DMS 273 (cell line): ENCODE measurements at regions not wholly inside any gene's neighbourhood (a gene's known extent, or its start where the extent isn't known, plus 50 kb on each side); places are given as distances from the start of the nearest gene placed in this dataset.

ENCODE experiments used
- DNase-seq: peaks from one replicate; lab custom pipeline; 2025; ENCODE audit not compliant: unreplicated experiment; lab: John Stamatoyannopoulos, UW

DNA sequence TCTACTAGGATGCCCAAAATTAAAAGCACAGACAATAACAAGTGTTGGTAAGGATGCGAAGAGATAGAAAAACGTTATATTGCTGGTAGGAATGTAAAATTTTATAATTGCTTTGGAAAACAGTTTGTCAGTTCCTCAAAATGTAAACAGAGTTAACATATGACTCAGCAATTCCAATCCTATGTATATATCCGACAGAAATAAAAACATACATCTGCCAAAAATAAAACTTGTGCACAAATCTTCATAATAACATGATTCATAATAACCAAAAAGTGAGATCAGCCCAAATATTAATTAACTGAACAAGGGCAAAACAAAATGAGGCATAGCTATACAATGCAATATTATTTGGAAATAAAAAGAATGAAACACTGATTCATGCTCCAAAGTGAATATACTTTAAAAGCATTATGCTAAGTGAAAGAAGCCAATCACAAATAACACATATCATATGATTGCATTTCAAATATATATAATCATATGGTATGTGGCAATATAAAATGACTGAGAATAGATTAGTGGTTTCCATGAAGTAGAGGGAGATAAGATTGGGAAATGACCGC, 609.3 kb downstream of the IGSF11 start:
- no peak for DNase-seq

DNA sequence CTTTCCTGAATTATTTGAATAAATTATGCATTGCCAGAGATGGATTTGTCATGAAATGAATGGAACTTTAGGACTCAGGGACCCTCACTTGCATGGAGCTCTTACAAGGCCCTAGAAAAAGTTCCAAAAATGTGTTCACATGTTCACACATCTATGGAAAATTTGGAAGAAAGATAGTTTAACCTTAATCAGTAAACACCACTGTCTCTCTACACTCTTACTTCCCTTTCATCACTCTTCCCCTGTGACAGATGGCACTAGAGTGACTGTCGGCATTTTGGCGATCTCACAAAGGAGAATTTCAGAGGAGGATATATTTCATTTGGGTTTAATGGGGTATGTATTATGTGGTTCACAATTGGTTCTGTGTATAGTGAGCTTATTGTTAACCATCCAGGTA, 600.8 kb downstream of the IGSF11 start:
- no peak for DNase-seq

DNA sequence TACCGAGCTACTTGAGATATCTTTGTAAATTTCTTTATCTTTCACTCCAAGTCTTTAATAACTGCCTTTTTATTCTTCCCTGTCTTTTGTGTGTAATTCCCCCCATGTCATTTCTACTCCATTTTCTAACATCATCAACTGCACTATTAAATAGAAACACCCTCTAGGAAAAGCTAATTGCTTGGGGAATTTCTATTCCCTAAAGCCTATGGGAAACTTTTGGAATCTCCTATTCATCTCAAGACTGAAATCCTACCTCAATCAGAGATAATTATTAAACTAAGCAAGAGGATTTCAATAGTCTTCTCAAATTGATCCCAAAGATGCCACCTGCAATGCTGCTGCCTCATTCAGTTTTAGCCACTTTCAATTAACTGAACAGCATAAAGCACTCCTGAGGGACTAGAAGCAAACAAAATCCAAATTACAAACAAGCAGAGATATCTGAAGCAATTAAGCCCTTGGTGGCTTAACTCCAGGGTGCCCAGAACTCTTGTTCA, 598.7 kb downstream of the IGSF11 start:
- no peak for DNase-seq

DNA sequence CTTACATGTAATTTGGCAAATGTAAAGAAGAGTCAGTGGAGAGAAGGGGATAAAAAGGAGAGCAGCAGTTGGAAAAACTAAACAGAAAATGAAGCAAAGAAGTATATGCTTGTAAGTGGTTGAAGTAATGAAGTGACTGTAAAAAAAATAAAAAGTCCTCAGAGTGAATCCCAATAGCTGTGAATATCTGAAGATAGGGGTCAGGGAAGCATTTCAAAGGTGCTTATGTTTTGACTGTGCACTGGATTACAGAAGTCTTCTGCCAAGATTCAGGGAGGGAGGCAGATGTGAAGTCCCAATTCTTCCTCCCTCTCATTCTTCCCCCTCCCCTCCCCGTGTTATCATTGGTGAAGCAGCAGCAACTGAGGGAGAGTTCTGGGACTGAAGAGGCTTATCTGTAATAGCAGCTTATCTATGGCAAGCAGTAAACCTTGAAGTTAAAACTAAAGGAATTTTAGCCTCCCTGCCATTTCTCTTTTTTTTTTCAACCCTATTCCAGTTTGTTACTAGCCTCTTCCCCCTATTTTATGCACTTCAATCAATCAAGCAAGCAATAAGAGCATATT, 597.9 kb downstream of the IGSF11 start:
- no peak for DNase-seq

DNA sequence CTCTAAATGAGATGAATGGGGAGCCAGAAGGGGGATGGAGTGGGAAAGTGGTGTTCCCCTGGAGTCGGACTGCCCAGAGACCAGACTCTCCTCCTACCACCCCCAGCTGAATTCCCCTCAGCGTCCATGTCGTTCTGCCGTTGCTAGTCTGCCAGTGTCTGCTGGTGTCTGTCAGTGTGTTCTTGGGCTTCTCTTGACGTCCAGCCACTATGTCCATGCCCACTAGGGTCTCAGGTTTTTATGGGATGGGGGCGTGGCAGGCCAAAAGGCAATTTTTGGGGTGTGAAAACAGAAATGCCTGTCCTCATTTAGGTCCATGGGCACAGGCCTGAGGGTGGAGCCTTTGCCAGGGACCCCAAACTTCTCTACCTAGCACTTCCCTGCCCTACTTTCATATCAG, 589.6 kb downstream of the IGSF11 start:
- DNase-seq: no peak

DNA sequence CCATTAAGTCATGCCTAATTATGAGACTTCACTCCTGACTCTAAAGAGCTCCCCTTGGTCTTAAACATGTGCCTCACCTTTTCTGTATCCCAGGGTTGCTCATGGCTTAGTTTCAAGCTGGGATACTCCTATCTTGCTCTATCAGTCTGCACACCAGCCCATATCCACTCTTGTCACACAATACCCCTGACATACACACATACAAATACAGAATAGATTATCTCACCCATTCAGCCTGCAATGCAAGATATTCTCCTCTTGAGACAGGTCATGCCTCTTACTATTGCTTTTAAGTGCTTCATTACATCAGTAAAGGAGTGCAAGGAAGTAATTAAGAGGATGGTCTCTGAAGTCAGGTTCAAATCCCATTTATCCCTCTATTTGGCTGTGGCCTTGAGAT, 587.3 kb downstream of the IGSF11 start:
- DNase-seq: no peak

DNA sequence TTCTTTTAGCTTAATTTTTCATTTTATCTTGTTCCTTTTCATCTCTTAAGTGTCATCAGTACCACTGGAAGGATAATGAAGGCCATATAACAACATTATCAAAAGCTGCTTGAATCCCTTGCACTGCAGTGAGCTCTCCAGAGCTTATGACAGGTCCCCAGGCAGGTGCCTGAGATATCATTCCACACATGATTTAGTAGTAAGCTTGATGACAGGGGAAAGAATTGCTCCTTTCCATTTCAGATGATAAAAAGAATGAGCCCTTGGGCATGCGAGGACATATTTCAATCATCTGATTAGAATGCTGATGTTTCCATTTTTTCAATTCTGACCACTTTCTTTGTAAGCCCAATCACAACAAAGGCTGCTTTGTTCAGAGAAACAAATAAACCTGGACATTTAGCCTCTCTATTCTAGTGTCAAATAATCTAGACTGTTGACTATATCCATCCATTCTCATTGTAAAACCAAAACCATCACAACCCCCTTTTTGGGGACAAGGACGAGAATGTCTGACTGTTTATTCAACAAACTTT, 567.8 kb downstream of the IGSF11 start:
- DNase-seq: no peak

DNA sequence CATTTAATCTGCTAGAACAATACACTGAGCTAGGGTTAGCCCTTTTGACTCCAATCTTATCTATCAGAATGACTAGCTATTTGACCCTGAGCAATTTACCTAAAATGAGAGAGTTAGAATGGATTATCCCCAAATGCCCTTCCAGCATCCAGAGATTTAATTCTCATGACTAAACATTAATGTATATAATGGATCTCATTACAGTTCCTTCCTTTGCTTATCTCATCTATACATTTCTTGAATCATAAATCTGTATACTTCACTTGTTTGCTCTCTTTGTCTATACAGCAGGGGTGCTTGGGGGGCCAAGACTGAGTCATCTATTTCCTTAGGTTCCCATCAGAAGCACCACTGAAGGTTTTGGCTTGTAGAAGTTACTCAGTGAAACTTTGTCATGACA, 565.8 kb downstream of the IGSF11 start:
- no peak for DNase-seq

DNA sequence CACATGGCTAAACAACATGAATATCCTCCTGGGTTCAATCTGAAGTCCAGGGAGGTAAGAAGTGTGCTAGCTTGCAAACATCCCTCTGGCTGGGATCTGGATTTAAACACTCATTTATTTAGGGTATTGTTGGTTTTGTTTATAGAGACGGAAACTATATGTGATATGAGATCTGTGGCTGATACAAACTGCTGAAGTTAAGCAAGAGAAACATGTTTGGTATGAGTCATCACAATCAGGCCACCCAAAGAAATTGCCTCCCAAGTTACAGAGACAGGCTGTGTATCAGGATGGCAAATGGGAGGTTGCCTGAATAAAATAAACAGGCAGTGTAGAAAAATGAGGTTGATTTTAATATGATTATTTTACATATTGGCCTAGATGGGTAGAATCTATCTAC, 562.1 kb downstream of the IGSF11 start:
- DNase-seq: no peak

DNA sequence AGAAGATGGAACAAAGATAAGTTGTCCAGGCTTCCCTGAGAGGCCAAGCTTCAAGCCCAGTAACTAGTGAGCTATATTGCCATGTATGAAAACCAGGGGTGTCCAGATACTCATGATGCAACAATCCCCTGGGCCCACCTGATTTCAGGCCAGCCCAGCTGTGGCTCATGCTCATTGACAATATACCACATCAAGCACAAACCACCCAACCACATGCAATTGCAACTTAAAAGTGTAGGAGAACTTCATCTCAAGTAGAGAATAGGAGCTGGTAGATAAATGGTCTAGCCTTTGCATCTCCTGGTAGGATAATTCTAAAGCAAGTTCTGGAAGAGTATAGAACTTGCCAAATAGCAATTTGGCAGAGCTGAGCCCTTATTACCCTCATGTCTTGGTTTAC, 561.3 kb downstream of the IGSF11 start:
- DNase-seq: no peak

DNA sequence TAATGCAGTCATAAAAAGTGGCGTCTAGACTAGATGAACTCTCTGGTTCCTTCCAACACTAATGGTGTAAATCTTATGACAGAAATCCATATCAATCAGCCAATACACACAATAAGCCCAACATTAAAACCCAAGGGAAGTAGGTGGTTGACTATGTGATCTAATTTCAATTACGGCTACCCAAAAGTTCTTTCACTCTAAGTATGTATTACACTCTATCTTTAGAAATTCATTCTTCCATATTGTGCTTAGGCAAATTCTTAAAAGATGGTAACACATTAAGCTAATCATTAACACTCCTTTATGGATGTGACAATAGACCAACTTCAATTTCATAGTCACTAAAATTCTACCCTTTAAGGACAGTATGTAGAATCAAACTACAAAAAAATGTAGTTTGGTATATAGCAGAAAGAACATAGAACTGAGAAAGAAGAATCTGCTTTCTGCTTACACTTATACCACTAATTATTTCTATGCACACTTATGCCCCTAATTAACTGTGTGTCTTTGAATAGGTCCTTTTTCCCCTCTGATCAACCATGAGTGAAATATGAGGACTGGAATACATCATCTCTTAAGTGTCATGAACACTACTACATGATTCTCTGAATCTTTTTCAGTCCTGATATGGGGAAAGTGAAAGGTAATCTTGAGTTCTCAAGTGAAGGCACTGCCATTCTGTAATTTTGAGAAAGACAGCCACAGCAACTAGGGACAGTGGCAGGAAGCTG, 557.6 kb downstream of the IGSF11 start:
- DNase-seq: no peak

DNA sequence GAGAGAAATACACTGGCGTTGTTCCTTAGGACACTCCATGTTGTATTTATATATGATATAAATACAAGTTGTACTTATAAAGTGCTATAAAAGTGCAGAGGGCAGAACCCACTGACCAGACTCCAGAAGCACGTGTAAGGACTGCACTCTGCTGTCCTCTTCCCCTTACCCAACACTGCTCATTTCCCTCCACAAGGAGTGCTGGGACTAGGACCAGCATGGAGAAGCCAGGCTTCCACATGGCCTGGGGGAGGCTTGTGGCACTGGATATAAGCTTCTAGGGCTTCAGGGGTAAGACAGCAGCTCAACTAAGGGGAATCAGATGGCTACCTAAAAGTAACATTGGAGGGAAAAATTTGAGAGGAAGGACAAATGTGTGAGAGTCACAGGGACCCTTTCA, 556.9 kb downstream of the IGSF11 start:
- no peak for DNase-seq

DNA sequence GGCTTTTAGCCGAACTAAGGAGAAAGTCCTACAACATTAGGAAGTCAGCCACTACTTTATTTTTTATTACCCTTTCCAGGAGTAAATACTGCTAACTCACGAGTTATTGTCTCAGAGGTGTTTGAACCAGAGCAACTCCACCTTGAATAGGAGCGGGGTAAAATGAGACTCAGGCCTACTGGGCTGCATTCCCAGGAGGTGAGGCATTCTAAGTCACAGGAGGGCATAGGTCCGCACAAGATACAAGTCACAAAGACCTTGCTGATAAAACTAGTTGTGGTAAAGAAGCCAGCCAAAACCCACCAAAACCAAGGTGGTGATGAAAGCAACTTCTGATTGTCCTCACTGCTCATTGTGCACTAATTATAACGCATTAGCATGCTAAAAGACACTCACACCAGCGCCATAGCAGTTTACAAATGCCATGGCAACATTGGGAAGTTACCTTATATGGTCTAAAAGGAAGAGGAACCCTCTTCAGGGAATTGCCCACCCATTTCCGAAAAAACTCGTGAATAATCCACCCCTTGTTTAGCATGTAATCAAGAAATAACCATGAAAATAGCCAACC, 555.9 kb downstream of the IGSF11 start:
- no peak for DNase-seq

DNA sequence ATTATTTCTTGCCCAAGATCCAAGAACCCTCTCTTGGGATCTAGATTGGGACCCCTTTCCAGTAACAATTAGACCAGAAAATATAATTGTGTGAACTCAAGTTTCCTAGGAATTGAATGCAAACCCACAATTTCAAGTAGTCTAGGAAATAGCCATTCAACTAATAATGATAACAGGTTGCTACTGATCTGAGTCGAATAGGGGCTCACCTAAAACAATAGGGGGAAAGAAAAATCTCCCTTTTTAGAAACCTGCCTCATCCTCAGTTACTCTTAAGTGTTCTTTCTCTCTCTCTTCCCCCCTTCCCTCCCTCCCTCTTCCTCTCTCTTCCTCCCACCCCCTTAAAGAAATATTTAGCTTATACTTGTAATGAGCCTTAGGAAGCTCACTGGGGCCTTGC, 555.3 kb downstream of the IGSF11 start:
- no peak for DNase-seq

DNA sequence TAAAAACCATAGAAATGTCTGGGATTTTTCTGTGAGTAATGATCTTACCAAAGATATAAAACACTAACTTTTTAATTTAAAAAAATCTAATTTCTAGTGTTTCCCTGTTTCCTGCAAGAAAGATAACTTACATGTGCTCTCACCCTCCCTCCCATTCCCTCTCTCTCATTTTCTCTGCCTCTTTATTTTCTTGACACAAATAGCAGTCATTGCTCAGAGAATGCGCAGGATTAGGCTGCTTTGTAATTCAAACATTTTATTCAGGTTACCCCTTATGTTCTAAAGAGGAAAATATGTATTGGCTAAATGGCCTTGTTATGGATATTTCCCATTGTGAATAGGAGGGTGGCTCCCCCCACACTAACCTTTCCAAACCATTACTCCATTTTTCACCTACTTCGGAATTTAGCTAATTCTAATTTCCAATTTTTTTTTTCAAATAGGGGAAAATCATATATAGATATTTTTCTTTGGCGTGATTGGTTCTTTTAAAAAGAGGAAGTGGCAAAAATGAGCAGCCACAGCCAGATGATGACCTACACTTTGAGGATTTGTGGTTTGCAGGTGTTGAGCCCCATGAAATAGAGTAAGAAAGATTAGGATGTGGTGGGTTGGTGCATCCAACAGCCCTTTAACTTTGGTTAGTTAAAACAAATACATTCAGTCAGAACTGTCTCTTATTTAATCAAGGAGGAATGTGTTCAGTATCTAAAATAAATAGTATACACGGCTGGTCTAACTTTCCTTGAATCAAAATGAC, 554.4 kb downstream of the IGSF11 start:
- DNase-seq: no peak

DNA sequence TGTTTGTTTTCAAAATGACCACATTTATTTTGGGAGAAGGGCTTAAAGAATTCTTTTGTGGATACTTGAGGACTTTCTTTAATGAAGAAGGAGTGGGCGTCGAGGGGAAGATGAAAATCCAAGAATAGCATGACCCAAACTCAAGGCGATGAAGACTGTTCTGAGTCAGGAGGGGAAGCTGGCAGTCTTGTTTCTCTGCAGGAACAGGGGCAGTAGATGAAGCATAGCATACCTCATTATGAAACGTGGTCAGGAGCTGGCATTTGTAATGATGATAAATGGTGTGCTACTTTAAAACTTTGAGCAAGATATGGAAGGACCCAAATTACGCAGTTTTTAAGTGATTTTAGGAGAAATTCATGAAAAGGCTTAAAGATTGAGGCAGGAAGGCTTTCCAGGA, 549.0 kb downstream of the IGSF11 start:
- no peak for DNase-seq

DNA sequence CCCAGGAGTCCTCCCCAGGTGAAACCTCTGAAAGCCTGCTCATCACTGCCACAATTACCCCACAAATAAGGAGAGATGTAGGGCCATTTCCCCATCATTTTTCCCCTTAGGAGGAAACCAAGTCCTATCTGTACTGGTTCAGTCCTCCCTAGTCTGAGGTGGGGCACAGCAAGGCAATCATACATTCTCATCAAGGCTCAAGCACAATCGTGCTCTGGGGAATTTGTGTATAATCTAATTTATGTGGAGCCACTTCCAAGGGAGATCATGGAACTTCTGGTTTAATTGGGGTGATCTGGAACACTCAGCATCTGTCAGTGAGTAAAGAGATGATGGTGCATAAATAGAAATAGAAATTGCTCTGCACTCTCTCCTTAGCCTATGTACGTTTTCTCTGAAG, 546.9 kb downstream of the IGSF11 start:
- no peak for DNase-seq

DNA sequence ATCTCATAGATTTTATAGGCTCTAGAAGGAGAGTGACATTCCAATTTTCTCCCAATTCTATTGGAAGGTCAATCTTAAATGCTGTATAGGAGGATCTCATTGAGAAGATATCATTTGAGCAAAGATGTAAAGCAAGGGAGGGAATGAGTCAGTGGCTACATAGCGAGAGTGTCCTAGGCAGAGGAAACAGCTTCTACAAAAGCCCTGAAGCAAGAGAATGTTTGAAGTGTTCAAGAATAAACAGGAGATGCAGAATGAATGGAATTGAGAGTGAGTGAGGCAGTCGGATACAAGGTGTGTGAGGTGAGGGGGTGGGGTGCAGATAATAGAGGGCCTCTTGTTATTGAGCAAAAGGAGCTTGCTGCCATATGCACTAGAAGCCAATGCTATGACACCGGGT, 545.9 kb downstream of the IGSF11 start:
- no peak for DNase-seq

DNA sequence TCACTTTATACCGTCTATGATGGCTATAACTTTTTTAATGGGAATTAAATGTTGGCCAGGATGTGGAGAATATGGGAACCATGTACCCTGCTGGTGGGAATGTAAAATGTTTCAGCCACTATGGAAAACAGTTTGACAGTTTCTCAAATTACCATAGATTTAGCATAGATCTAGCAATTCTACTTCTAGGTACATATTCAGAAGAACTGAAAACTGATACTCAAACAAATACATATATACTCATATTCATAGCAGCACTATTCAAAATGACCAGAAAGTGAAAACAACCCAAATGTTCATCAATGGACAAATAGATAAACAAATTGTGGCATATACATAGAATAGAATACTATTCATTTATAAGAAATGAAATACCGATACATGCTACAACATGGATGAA, 539.4 kb downstream of the IGSF11 start:
- no peak for DNase-seq

DNA sequence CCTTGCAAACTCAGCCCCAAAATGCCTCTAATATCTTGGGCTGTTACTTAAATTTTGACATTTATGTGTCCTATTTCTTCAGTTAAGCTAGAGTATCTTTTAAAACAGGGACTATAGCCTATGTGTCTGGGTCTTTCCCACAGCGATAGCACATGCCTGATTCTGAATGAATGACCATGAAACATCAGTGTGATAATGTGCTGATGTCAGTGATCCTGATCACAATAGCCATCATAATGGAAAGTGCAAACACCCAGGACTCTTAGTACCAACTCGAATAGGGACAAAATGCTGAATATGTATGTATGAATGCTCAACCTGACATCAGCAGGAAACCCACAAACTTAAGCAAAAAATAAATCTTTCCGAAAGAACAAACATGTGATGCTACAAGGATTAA, 537.4 kb downstream of the IGSF11 start:
- DNase-seq: no peak

DNA sequence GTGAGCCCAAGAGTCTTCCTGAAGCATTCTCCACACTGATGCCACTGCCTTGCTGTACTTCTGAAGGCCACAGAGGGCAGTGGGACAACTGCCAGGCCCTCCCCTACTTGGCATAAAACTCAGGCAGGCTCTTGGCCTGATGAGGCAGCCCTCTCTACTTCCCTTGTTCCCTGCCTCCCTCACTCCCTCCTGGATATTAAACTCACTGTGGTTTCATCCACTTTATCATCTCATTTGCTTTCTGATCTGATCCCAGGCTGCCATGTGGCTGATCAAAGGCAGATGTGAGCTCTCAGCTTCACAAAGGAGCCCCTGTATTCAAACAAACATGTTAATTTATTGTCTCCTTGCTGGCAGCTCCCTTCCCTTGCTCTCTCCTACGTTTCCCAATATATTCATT, 533.5 kb downstream of the IGSF11 start:
- peak; percentile 68 for DNase-seq
